GM21619 (cell line): ENCODE measurements at regions not wholly inside any gene's neighbourhood (a gene's known extent, or its start where the extent isn't known, plus 50 kb on each side); places are given as distances from the start of the nearest gene placed in this dataset.

Experiments used
- ATAC-seq: cut with Tn5 transposase; IDR thresholded peaks from one replicate; pipeline ENCODE4 v1.9.1; 2021; ENCODE audit not compliant: unreplicated experiment

GRCh38 chr4:38582445-38582844 is 81.6 kb upstream of the KLF3 start:
- no peak for ATAC-seq

- no peak for ATAC-seq
Measured at GRCh38 chr4:38582889-38583470, 81.0 kb upstream of the KLF3 start.

DNA sequence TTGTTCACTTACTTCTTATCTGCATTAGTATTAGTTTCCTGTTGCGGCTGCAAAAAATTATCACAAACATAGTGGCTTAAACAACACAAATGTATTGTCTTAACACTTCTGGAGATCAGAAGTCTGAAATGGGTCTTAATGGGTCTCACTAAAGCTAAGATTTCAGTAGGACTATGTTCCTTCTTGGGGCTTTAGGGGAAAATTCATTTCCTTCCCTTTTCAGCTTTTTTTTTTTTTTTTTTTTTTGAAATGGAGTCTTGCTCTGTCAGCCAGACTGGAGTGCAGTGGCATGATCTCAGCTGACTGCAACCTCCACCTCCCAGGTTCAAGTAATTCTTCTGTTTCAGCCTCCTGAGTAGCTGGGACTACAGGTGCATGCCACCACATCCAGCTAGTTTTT is 78.1 kb upstream of the KLF3 start:
- no peak for ATAC-seq

GRCh38 chr4:38587106-38587505 is 76.9 kb upstream of the KLF3 start:
- no peak for ATAC-seq

- ATAC-seq, result no peak
Measured at GRCh38 chr4:38590046-38590445, 74.0 kb upstream of the KLF3 start.

- ATAC-seq, result no peak
Measured at GRCh38 chr4:38591617-38592337, 72.2 kb upstream of the KLF3 start.

GRCh38 chr4:38598489-38598888 is 65.5 kb upstream of the KLF3 start:
- ATAC-seq, result no peak

GRCh38 chr4:38600575-38600974 is 63.4 kb upstream of the KLF3 start:
- ATAC-seq, result no peak

- ATAC-seq, result no peak
Measured at GRCh38 chr4:38601244-38601915, 62.6 kb upstream of the KLF3 start.

DNA sequence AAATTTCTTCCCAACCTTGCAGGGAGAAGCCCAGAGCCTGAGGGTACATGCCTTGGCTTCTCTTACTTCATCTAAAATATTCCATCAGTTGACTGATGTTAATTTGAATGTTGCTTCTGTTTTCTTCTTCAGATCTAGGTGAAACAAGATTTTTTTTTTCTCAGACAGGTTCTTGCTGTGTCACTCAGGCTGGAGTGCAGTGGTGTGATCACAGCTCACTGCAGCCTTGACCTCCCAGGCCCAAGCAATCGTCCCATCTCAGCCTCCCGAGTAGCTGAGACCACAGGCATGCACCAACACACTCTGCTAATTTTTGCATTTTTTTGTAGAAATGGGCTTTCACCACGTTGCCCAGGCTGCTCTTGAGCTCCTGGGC is 62.1 kb upstream of the KLF3 start:
- no peak for ATAC-seq

DNA sequence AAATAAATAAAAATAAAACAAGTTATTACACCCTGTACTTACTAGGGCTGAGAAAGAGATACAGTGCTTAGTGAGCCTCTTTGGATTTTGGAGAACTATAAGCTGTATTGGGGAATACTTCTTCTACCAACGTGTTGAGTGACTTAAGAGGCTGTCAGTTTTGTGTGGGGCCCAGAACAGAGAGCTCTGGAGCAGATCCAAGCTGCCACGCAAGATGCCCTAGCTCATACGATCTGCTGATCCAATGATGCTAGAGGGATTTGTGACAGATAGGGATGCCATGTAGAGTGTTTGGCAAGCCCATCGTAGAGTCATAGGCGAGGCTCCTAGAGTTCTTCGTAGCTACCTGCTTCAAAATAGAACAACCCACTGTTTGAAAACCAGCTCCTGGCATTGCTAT is 60.3 kb upstream of the KLF3 start:
- ATAC-seq, result no peak

GRCh38 chr4:38605181-38605752 is 58.7 kb upstream of the KLF3 start:
- ATAC-seq, result no peak

- no peak for ATAC-seq
Measured at GRCh38 chr4:38605753-38606586, 58.0 kb upstream of the KLF3 start.

- no peak for ATAC-seq
Measured at GRCh38 chr4:38606587-38606905, 57.5 kb upstream of the KLF3 start.

- ATAC-seq, result no peak
Measured at GRCh38 chr4:38609614-38610013, 54.4 kb upstream of the KLF3 start.

- no peak for ATAC-seq
Measured at GRCh38 chr4:38610521-38610920, 53.5 kb upstream of the KLF3 start.

- no peak for ATAC-seq
Measured at GRCh38 chr4:38610966-38611431, 53.0 kb upstream of the KLF3 start.

DNA sequence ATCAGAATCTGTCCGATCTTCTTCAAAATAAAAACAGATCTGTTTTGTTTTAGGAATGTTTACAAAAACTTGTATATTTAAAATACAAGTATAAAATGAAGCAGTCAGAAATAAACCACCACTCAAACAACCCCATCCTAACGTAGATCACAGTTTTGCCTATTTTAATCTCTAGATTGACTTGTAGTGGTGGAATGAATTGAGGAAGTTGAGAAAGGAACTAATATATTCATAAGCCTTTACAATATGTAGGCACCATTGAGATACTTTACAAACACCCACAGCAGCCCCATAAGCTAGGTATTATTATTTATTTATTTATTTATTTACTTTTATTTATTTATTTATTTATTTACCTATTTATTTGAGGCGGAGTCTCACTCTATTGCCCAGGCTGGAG is 52.3 kb upstream of the KLF3 start:
- no peak for ATAC-seq

DNA sequence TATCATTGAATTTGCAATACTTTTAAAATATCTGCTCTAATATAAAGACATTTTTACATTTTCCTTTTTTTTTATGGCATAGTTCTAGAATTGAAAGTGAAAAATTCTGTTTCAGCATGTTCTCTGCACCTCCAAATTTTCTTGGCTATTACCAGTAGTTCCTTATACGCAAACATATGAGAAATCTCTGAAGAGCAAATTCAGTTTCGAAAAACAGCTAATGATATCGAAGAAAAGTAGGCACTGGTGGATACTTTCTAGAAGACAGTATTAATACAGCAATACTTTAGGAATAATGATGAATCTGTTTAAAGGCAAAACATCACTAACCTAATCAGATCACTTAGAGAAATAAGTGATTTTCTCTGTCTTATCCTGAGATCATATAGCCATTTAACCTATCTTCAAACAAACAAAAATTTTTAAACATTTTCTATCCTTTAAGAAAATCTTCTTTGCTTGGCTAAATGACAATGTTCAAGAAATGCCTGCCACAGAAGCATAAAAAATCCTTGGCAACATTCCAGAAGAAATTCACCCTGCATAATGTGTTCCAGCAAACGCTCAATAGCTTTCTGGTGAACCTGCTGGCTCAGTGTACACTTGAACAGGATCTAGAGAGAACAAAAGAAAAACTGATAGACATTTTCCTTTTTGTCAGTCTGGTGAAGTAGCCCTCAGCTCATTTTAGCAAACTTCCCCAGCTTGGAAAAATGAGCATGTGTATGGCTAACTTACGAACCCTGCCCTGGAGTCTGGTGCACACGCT is 51.2 kb upstream of the KLF3 start:
- no peak for ATAC-seq
